GM18511 (cell line): ENCODE measurements at regions not wholly inside any gene's neighbourhood (a gene's known extent, or its start where the extent isn't known, plus 50 kb on each side); places are given as distances from the start of the nearest gene placed in this dataset.
"Not testable (repeated sequence)": the region's sequence is repeated elsewhere in the genome, so short reads cannot be mapped to it uniquely, and the experiment has no call there.

Experiments
- ATAC-seq: cut with Tn5 transposase; IDR thresholded peaks from one replicate; pipeline ENCODE4 v1.9.1; 2021; ENCODE audit warnings: mild to moderate bottlenecking, moderate library complexity; ENCODE audit not compliant: unreplicated experiment

DNA sequence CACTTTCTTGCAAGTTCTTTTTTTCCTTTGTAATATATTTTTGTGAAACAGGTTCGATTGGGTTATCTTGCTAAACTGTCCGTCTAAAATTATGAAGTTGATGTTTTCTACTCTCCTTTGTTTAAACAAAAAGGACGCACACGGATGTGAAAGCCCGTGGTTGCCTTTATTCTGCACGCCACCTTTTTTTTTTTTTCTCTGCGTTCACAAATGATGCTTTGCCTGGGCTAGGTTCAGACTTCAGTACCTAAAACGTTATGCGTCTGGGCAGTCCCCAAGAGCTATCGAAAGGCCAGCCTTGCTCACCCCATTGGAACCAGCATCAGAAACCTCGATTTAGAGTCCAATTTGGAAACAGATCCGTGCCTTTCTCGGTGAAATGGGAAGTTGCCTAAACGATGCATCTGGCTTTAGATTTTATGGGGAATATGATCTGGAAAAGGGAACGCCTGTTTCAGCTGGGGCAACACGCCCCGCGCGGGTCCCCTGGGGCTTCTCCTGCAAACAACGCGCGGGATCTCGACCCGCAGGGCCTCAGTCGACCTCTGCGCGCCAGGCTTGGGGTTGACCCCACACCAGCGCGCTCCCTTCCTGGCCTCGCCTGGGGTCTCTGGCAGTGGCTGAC is 113.9 kb downstream of the KCNRG start:
- no peak for ATAC-seq

DNA sequence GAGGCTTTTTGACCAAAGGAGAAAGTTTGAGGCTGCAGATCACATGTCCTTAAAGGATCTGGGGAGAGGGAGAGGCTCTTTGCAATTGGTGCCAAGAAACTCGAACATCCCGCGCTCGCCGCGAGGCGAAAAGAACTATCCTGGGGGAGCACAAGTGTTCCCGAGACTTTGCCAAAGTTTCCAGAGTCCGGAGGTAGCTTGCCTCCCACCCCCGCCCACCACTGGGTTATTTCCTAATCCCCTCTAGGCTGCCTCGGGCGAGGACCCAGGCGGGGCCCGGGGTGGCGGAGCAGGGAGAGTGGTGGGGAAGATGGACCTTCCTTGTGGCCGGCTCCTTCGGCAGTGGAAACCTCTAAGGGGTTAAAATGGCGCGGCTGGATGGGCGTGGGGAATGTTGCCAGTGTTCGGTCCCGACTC is 114.5 kb downstream of the KCNRG start:
- no peak for ATAC-seq

- ATAC-seq: peak; percentile 11
Measured at GRCh38 chr13:50130123-50130946, 115.1 kb downstream of the KCNRG start.

- no peak for ATAC-seq
Measured at GRCh38 chr13:50131920-50132903, 117.0 kb downstream of the KCNRG start.

GRCh38 chr13:50132904-50133357 is 117.7 kb downstream of the KCNRG start:
- no peak for ATAC-seq

GRCh38 chr13:50133358-50133953 is 118.2 kb downstream of the KCNRG start:
- ATAC-seq: no peak

GRCh38 chr13:50136226-50136625 is 121.0 kb downstream of the KCNRG start:
- no peak for ATAC-seq

DNA sequence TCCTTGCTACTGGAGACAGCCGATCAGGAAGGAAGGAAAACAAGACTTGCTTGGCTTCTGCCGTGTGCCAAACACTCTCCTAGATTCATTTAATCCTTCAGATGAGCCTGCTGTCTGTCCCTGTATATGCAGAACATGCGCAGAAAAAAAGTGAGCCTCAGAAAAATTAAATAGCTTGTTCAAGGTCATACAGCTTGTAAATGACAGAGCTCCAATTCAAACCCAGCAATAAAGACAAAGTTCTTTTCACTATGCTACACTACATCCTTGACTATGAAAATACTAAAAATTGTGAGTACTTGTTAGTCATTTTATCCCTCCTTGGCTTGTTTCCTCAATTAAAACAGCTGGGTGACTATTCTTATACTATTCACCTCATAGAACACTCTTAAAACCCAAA is 121.4 kb downstream of the KCNRG start:
- ATAC-seq: no peak

- not testable (repeated sequence) for ATAC-seq
Measured at GRCh38 chr13:50139435-50139934, 124.2 kb downstream of the KCNRG start.

DNA sequence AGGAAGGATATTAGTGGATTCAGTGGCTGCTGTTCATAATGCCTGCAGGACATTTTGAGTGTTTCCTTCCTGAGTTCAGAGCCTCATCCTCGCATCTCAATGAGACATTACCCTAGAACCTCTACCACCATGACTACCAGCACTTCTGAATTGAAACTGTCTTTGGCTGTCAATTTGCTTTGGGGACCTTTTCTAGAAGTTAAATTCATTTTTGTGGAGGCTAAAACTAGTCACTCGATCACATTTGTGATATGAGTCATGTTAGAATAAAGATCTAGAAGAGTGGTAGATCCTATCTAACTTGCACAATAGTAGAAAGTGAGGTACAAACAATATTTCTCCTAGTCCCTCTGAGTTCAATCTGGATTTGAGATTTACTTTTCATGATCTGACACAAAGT is 124.9 kb downstream of the KCNRG start:
- no peak for ATAC-seq

DNA sequence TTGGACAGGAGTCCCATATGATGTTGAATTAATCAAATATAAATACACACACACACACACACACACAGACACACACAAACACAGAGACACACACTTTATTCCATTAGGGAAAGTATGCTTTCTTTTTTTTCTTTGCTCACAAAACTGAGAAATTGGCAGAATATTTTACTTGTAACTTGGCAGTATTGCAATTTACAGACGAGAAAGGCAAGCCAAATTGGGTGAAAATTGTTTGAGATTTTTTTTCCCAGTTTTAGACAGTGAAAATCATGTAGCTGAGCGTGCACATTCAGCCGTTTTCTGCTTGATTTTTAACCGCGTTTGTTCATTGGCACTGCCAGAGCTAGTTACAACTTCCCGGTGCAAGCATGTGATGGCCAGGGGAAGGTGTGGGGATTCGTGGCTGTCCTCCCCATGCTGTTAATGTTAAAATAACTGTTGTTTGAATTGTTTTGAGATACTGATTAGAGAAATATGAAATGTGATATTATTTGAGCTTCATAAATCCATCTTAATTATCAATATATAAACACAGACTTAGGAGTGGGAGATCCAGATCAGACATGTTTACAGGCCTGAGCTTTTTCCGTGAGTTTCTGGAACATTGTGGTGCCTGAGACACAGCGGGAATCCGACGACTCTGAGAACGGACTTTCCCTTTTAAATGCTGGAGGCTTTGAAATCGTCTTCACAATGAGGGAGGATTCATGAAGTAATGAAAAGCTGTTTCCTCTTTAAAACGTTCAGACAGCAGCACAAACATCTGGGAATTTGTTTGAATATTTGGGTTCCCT is 125.5 kb downstream of the KCNRG start:
- ATAC-seq: no peak

- no peak for ATAC-seq
Measured at GRCh38 chr13:50141375-50141975, 126.2 kb downstream of the KCNRG start.

GRCh38 chr13:50144246-50145160 is 129.3 kb downstream of the KCNRG start:
- no peak for ATAC-seq

DNA sequence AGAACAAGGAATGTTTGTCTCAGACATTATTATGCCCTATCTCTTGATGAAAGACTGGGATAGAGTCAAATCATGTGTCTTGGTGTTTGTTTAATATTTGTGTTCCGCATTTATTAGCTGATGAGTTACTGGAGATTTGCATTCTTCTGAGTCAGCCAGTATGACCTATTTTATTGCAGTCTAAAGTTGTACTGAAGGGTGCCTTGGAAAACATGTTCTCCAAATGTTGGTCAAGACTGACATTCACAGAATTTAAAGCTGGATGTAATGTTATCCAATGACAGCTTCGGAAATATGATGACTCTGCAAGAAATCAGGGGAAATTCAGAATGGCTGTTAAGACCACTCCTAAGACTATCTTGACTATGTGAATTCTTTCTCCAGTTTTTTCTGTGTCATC is 134.0 kb downstream of the KCNRG start:
- no peak for ATAC-seq

- no peak for ATAC-seq
Measured at GRCh38 chr13:50149932-50150331, 134.7 kb downstream of the KCNRG start.

DNA sequence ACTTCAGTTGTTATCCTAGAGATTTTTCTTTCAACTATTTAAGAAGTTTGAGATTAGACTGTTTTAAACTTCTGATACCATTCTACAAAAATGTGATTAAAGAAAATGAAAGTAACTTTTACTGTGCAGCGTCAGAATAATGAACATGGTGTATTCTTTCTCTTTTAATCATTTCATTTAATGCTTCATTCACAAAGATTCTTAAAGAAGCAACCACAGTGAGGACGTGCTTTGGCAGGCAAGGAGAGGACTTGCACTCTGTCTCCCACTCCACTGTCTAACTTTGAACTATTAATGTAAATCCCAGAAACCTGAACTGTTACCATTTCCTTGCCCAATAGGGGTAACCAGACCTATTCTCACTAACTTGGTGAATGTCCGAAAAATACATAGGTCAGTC is 137.0 kb downstream of the KCNRG start:
- no peak for ATAC-seq

DNA sequence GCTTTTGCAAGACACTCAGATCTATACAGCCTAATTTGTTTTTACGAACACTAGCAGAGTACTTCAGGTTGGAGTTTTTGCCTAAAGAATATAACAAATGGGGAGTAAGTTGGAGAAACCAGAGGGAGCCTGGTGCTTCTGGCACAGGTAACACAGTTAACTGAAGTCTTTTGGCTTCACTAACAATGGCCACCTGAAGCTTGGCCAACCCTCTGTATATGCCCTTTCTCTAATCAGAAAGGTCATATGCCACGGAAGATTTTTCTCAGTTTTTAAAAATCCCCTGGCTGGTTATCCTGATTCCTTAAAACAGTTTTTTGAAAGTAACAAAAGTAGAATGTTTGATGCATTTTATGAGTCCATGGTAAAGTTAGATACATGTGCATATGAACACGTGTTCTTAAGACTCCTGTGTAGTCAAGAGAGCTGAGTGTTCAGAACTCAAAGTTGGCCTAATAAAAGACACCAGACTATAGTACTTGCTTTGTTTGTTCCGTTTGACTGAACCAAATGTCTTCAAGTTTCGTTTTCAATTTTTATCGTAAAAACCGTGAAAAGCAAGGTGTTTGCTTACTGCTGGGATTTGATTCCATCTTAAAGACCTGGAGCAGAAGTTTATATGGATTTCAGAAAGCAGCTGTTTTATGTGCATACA is 137.5 kb downstream of the KCNRG start:
- peak; percentile 78 for ATAC-seq

DNA sequence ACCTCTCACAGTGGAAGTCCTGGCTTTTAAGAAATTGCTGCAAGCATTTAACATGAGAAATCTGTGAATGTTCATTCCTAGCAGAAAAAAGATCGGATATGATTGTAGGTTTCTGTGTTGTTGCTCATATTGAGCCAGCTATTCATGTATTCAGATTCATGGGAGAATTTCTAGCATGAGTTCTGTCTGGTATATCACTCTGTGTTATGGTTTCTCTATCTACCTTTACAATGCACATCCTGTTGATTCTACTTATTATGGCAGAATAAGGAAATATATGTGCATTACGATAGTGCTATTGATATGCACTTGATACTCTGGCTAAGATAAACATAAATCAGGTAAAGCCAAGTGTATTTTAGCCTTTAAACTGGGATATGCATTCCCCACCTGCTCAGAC is 138.2 kb downstream of the KCNRG start:
- peak; percentile 11 for ATAC-seq
